ENCODE measurements at regions not wholly inside any gene's neighbourhood (a gene's known extent, or its start where the extent isn't known, plus 50 kb on each side); places are given as distances from the start of the nearest gene placed in this dataset.

DNA sequence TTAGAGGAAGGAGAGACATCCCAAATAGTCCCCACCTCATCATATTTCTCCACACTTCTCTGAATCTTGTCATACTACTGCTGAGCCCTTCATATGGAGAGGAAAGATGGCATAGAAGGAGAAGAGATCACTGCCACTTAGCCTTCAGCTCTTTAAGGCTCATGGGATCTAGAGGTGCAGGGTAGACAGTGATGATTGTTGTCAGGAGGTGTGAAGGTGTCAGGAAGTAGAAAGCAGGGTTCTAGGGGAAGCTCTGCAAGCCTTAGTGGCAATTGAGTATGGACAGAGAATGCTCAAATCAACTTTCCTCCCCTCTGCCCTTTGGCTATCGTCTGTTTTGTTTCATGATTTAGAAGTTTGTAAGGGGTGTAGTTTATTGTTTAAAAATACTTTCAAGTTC, 505.7 kb downstream of the ZNF608 start (continued):
- TF ChIP-seq POLR2AphosphoS5 (IDR thresholded peaks at IDR 0.05; ENCODE audit: low read depth, low read length): no peak
- no peak for TF ChIP-seq FOSL2 (IDR thresholded peaks at IDR 0.05; ENCODE audit: borderline replicate concordance, low read depth)
- TF ChIP-seq MXI1 (IDR thresholded peaks at IDR 0.05; ENCODE audit: low read depth, low read length): no peak
- TF ChIP-seq RAD21 (IDR thresholded peaks at IDR 0.05; ENCODE audit: low read length): no peak
- TF ChIP-seq NRF1 (IDR thresholded peaks at IDR 0.05; ENCODE audit: low read depth, low read length): no peak
- TF ChIP-seq, protein P1, sequence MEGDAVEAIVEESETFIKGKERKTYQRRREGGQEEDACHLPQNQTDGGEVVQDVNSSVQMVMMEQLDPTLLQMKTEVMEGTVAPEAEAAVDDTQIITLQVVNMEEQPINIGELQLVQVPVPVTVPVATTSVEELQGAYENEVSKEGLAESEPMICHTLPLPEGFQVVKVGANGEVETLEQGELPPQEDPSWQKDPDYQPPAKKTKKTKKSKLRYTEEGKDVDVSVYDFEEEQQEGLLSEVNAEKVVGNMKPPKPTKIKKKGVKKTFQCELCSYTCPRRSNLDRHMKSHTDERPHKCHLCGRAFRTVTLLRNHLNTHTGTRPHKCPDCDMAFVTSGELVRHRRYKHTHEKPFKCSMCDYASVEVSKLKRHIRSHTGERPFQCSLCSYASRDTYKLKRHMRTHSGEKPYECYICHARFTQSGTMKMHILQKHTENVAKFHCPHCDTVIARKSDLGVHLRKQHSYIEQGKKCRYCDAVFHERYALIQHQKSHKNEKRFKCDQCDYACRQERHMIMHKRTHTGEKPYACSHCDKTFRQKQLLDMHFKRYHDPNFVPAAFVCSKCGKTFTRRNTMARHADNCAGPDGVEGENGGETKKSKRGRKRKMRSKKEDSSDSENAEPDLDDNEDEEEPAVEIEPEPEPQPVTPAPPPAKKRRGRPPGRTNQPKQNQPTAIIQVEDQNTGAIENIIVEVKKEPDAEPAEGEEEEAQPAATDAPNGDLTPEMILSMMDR (IDR thresholded peaks at IDR 0.05): no peak
- TF ChIP-seq NFIC (IDR thresholded peaks at IDR 0.05; ENCODE audit: borderline replicate concordance): no peak

DNA sequence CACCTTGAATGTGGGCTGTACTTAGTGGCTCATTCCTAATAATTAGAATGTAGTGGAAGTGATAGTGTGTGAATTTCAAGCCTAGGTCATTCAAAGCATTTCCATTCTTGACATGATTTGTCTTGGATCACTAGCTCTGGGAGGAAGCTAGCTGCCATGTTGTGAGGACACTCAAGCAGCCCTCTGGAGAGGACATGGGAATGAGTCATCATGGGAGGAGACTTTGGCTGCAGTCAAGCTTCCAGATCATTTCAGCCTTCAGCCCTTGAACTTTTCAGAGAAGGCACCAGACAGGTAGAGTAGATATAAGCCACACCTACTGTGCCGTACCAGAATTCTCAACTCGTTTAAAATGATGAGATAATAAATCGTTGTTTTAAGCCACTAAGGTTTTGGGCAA, 506.9 kb downstream of the ZNF608 start:
- Histone ChIP-seq H3K27ac (ENCODE audit: low read depth in 2 of 2, low read length in 1 of 2) (no peak overlapping the region), H4K20me1 (ENCODE audit: insufficient read depth) (no peaks in the 10 kb centered on the region), H3K9me3 (no peaks in the 10 kb centered on the region), H3K27me3 (ENCODE audit: insufficient read depth) (no peaks in the 10 kb centered on the region), H3F3A (replicated peaks; ENCODE audit: insufficient read depth) (no peaks in the 10 kb centered on the region), H3K4me1 (ENCODE audit: control insufficient read depth in 1 of 2, insufficient read depth in 2 of 2, low read depth in 1 of 2, low read length in 1 of 2) (peaks cover 0 to 18% of the 10 kb centered on the region in 2 experiments; a peak in 2 of 4 replicates), H3K9ac (no peak overlapping the region), H3K79me2 (ENCODE audit: insufficient read depth) (no peaks in the 10 kb centered on the region), H3K4me2 (no peak overlapping the region), H3K36me3 (replicated peaks in 1 of 2; ENCODE audit: control insufficient read depth in 1 of 2, insufficient read depth in 2 of 2, low read length in 1 of 2) (no peaks in the 10 kb centered on the region), H2AFZ (ENCODE audit: low read depth) (no peak overlapping the region), H3K4me3 (ENCODE audit: low read depth in 2 of 2, low read length in 1 of 2) (no peak overlapping the region), H3K9me2 (no peaks in the 10 kb centered on the region)
- DNase-seq: no peak
- ChIA-PET POLR2A (no interaction called here), CTCF (no interaction called here)
- TF ChIP-seq MXI1 (IDR thresholded peaks at IDR 0.05; ENCODE audit: low read depth, low read length) (no peak), EZH2phosphoT487 (IDR thresholded peaks at IDR 0.05; ENCODE audit: borderline replicate concordance, low read depth) (no peak), RAD21 (IDR thresholded peaks at IDR 0.05; ENCODE audit: low read length) (no peak), NRF1 (IDR thresholded peaks at IDR 0.05; ENCODE audit: low read depth, low read length) (no peak), NFIC (IDR thresholded peaks at IDR 0.05; ENCODE audit: borderline replicate concordance) (no peak), FOXJ3 (CRISPR knock-in tag; IDR thresholded peaks at IDR 0.05) (no peak), SMC3 (IDR thresholded peaks at IDR 0.05; ENCODE audit: low read depth, low read length) (no peak), JUND (IDR thresholded peaks at IDR 0.05) (no peak), GABPA (IDR thresholded peaks at IDR 0.05; ENCODE audit: low read depth) (no peak), MEF2A (IDR thresholded peaks at IDR 0.05; ENCODE audit: borderline replicate concordance, low read depth) (no peak), EP300 (IDR thresholded peaks at IDR 0.05; ENCODE audit: borderline replicate concordance in 1 of 2, low read depth in 1 of 2, low read length in 1 of 2) (no peak)
- TF ChIP-seq, protein P1 (IDR thresholded peaks at IDR 0.05): no peak
- TF ChIP-seq, protein P2, sequence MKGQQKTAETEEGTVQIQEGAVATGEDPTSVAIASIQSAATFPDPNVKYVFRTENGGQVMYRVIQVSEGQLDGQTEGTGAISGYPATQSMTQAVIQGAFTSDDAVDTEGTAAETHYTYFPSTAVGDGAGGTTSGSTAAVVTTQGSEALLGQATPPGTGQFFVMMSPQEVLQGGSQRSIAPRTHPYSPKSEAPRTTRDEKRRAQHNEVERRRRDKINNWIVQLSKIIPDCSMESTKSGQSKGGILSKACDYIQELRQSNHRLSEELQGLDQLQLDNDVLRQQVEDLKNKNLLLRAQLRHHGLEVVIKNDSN (IDR thresholded peaks at IDR 0.05; ENCODE audit: borderline replicate concordance, low read depth): no peak
- TF ChIP-seq, protein P3, sequence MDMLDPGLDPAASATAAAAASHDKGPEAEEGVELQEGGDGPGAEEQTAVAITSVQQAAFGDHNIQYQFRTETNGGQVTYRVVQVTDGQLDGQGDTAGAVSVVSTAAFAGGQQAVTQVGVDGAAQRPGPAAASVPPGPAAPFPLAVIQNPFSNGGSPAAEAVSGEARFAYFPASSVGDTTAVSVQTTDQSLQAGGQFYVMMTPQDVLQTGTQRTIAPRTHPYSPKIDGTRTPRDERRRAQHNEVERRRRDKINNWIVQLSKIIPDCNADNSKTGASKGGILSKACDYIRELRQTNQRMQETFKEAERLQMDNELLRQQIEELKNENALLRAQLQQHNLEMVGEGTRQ (IDR thresholded peaks at IDR 0.05; ENCODE audit: borderline replicate concordance, low read depth, low read length): no peak
- TF ChIP-seq, protein P4, sequence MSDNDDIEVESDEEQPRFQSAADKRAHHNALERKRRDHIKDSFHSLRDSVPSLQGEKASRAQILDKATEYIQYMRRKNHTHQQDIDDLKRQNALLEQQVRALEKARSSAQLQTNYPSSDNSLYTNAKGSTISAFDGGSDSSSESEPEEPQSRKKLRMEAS (IDR thresholded peaks at IDR 0.05; ENCODE audit: low read depth): no peak
- WGBS (ENCODE audit: low lambda C conversion rate): 57% methylated on average over 3 of the region's 3 CpGs

All from SK-N-SH (cell line).